ENCODE measurements at regions not wholly inside any gene's neighbourhood (a gene's known extent, or its start where the extent isn't known, plus 50 kb on each side); places are given as distances from the start of the nearest gene placed in this dataset.

DNA sequence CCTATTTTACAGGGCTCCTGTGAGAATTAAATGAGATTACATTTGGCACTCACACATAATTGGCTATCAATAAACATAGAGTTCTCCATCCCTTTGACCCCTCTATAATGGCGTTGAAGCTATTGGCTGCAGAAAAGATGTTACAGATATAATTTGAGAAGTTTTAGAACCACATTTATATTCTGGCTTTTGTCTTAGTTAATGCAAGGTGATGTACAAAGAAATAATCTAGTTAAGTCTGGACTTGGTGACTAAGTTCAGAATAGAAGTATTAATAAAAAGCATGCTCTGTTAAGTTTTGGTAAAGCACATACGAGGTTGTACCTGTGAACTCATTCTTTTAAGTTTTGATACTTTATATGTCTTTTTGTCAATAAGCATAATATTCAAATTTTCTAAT, 187.1 kb upstream of the HMGA2 start:
- Histone ChIP-seq H3K9me3 (no peaks in the 10 kb centered on the region), H3K36me3 (no peaks in the 10 kb centered on the region), H3K27me3 (no peaks in the 10 kb centered on the region), H3K27ac (no peak overlapping the region), H3K4me1 (peaks cover 0 to 3% of the 10 kb centered on the region in 2 donors), H3K4me3 (no peak overlapping the region)
- intact Hi-C loops (cut with DNase I; ENCODE audit: low total_unique reads), result no loop called here
- DNase-seq (ENCODE audit: low spot score in 2 of 2), result no peak
- TF ChIP-seq POLR2A (IDR thresholded peaks at IDR 0.05), result no peak
- TF ChIP-seq, protein P1, sequence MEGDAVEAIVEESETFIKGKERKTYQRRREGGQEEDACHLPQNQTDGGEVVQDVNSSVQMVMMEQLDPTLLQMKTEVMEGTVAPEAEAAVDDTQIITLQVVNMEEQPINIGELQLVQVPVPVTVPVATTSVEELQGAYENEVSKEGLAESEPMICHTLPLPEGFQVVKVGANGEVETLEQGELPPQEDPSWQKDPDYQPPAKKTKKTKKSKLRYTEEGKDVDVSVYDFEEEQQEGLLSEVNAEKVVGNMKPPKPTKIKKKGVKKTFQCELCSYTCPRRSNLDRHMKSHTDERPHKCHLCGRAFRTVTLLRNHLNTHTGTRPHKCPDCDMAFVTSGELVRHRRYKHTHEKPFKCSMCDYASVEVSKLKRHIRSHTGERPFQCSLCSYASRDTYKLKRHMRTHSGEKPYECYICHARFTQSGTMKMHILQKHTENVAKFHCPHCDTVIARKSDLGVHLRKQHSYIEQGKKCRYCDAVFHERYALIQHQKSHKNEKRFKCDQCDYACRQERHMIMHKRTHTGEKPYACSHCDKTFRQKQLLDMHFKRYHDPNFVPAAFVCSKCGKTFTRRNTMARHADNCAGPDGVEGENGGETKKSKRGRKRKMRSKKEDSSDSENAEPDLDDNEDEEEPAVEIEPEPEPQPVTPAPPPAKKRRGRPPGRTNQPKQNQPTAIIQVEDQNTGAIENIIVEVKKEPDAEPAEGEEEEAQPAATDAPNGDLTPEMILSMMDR (IDR thresholded peaks at IDR 0.05), result no peak
- no peak for TF ChIP-seq POLR2AphosphoS5 (IDR thresholded peaks at IDR 0.05)

DNA sequence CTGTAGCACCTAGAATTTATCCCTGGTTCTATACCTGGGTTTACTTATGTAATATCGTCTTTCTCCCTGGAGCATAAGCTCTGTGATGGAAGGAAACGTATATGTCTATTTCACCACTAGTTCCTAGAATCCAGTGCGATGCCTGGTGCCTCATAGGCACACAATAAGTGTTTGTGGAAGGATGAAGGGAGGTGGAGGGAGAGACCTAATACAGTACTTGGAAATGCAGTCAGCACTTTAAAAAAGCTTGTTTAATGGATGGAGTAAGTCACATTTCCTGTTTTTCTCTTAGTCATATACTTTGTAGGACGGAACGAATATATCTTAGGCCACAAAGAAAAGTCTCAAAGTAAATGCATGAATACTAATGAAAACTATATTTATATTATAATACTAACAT, 186.5 kb upstream of the HMGA2 start:
- Histone ChIP-seq H3K36me3 (no peaks in the 10 kb centered on the region), H3K27me3 (no peaks in the 10 kb centered on the region), H3K9me3 (no peaks in the 10 kb centered on the region), H3K27ac (no peak overlapping the region), H3K4me3 (no peak overlapping the region), H3K4me1 (no peaks in the 10 kb centered on the region)
- intact Hi-C loops (cut with DNase I; ENCODE audit: low total_unique reads), result no loop called here
- TF ChIP-seq POLR2AphosphoS5 (IDR thresholded peaks at IDR 0.05), result no peak
- TF ChIP-seq, protein P1 (IDR thresholded peaks at IDR 0.05), result no peak
- no peak for TF ChIP-seq POLR2A (IDR thresholded peaks at IDR 0.05)
- no peak for DNase-seq (ENCODE audit: low spot score in 2 of 2)

DNA sequence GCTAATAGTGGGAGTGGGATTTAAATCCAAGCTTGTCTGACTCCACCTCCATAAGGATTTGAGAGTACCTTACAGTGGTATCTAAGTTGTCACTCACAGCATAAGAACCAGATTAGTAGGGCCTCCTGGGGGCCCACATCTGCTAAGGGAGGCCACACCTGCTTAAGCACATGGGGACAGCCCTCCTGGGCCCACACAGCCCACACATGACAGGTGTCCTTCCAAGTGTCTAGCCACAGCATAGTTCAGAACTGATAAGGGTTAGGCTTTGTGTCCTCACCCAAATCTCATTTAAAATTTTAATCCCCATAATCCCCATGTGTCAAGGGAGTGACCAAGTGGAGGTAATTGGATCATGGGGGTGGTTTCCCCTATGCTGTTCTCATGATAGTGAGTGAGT, 186.0 kb upstream of the HMGA2 start:
- intact Hi-C loops (cut with DNase I; ENCODE audit: low total_unique reads), result no loop called here

DNA sequence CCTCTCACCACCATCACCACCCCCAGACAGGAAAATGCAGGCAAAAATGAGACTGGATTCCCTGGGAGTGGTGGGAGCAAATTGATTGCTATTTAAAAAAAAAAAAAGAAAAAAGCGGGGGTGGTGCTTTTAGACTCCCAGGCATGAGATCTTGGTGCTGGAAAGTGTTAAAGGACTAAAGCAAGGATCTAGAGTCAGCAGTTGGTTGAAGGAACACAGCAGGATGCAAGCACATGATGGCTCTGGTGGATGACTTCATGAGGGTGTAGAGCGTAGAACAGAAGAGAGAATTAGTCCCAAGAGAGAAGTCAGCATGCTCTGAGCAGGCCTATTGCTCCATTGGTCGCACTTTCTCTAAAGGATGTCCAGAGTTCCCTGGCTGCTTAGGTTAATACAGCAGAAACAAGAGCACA, 183.8 kb upstream of the HMGA2 start:
- no peaks in the 10 kb centered on the region for H3K27me3 ChIP-seq
- no peaks in the 10 kb centered on the region for H3K36me3 ChIP-seq
- DNase-seq (ENCODE audit: low spot score in 2 of 2), result no peak
- H3K27ac ChIP-seq, result peak overlapping the region in 1 of 2 donors; percentile 62
- H3K4me1 ChIP-seq, result no peaks in the 10 kb centered on the region
- H3K9me3 ChIP-seq, result no peaks in the 10 kb centered on the region
- intact Hi-C loops (cut with DNase I; ENCODE audit: low total_unique reads), result no loop called here
- H3K4me3 ChIP-seq, result no peak overlapping the region
- TF ChIP-seq, protein P1 (IDR thresholded peaks at IDR 0.05), result no peak
- peak in 1 of 3 donors; percentile 21 for TF ChIP-seq POLR2AphosphoS5 (IDR thresholded peaks at IDR 0.05)

More for the DNA sequence above, 186.0 kb upstream of the HMGA2 start:
- Histone ChIP-seq H3K27ac (no peak overlapping the region), H3K9me3 (no peaks in the 10 kb centered on the region), H3K4me3 (no peak overlapping the region), H3K4me1 (no peaks in the 10 kb centered on the region), H3K27me3 (no peaks in the 10 kb centered on the region), H3K36me3 (no peaks in the 10 kb centered on the region)
- DNase-seq (ENCODE audit: low spot score in 2 of 2), result no peak
- TF ChIP-seq, protein P1 (IDR thresholded peaks at IDR 0.05), result no peak
- TF ChIP-seq POLR2AphosphoS5 (IDR thresholded peaks at IDR 0.05) (no peak), POLR2A (IDR thresholded peaks at IDR 0.05) (no peak)

DNA sequence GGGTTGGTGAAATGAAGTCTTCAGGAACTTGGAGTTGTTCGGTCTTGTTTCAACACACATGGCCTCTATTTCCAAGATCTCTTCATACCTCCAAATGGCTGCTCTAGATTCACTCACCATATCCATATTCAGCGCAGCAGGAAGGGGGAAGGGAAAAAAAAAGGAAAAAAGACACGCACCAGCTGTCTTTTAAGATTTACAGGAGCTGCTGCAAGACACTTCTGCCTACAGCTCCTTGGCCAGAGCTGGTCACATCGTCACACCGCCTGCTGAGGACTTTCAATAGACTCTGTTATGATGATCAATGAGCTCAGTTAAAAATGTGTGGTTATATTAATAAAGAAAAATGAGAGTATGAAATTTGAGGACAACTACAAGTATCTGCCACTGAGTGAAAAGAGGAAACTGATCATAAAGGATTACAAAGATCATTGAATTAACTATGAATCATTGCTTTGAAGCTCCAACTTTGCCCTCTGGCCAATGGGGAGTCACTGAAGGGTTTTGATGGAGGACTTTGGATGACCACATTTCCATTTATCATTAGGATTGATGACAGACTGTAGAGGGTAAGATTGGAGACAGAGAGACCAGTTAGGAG, 182.1 kb upstream of the HMGA2 start:
- intact Hi-C loops (cut with DNase I; ENCODE audit: low total_unique reads), result no loop called here
- Histone ChIP-seq H3K9me3 (no peaks in the 10 kb centered on the region), H3K27ac (no peak overlapping the region), H3K4me1 (no peaks in the 10 kb centered on the region), H3K27me3 (no peaks in the 10 kb centered on the region), H3K36me3 (no peaks in the 10 kb centered on the region), H3K4me3 (no peak overlapping the region)
- TF ChIP-seq POLR2A (IDR thresholded peaks at IDR 0.05) (no peak), POLR2AphosphoS5 (IDR thresholded peaks at IDR 0.05) (no peak)
- TF ChIP-seq, protein P1 (IDR thresholded peaks at IDR 0.05), result no peak
- DNase-seq (ENCODE audit: low spot score in 2 of 2), result no peak
